NCI-H226 (cell line): ENCODE measurements at regions not wholly inside any gene's neighbourhood (a gene's known extent, or its start where the extent isn't known, plus 50 kb on each side); places are given as distances from the start of the nearest gene placed in this dataset.

Experiments used
- DNase-seq: peaks from one replicate; pipeline ENCODE4 v3.0.0-alpha.2; 2015

DNA sequence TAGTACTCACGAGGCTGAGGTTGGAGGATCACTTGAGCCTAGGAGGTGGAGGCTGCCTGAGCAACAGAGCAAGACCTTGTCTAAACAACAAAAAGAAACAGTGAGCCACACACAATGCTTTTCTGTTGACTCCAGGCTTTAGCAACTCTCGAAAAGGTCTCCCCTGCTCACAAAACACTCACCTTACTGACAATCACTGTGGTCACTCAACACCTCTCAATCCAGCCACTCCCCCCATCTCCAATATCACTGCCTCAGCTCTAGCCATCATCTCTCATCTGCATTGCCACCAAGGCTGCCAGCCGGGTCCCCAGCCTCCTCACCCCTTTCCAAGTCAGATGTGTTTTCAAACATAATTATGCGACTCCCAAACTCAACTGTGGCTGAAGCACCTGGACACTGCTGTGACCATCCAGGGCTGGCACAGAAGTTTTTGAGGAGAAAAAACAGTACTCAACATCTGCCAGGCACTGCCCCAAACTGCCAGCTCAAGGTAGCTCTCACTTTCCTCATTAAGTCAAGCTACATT lies 218.0 kb upstream of the ARID1B start:
- no peak for DNase-seq

DNA sequence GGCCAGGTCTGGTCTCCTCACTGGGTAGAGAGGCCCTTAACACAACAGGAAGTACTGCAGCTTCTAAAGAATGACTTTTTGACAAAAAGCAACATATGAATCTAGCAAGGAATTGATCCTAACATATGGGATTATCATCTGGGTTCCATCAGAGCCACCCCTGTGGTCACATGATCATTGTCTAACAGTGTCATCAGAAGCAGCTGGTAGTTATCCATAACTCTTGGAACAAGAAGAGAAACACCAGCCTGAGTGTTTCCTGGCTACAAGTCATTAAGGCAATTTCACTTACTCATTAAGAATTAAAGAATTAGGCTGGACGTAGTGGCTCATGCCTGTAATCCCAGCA lies 219.3 kb upstream of the ARID1B start:
- no peak for DNase-seq

DNA sequence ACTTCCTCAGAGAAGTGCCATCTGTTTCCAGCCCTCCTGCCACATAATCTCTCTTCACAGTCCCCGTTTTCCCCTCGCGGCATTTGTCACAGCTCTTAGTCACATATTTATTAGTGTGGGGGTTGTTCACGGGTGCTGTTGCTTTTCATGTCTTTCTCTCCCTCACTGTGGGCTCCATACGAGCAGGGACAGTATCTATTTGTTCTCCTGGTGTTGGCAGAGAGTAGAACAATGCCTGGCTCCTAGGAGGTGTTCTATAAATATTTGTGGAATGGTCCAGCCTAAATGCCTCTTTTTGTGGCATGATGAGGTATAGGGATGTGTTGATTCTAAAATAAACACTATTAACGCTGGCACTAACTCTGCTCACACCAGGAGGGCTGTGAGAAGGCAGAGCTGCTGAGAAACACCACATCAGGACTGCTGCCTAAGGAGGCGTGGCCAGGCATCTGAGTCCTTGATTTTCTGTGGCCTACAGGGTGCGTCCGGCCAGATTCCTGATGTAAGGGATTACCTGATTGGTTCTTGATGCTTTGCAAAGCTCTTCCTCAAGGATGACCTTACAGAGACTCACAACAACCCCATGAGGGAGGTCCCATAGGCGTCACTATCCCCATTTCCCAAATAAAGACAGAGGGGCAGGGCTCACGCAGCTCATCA lies 219.8 kb upstream of the ARID1B start:
- no peak for DNase-seq

DNA sequence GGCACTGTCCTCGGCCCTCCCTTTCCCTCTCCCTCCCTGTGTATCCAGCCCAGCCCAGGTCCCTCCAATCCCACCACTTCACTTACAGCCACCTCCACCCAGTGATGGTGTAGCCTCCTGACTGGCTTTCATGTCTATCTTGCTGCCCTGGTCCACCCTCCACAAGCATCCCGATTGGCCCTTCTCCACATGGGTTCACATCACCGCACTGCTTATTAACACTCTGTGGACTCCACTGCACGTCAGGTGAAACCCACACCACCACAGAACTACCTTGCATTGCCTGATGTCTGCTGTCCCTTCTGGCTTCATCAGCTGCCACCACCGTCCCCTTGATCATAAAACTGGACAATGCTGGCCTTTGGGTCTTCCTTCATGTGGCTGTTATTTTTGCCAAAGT lies 220.4 kb upstream of the ARID1B start:
- DNase-seq = no peak

DNA sequence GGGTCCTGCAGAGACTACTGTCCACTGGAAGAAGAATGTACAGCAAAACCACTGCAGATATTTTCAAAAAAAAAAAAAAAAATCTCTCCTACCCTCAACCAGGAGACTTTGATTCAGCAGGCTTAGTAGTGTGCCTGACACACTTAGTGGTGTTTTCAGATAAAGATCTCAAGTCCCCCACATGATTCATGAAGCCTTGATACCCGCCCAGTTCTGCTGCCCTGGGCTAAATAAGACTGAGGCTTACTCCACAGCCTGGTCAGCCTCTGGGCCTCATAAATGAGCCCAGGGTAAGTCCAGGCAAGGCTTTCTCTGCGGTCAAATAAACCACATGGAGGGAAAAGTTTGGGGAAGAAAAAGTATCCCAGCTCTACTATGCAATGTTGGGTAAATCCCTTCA lies 222.1 kb upstream of the ARID1B start:
- DNase-seq = no peak

DNA sequence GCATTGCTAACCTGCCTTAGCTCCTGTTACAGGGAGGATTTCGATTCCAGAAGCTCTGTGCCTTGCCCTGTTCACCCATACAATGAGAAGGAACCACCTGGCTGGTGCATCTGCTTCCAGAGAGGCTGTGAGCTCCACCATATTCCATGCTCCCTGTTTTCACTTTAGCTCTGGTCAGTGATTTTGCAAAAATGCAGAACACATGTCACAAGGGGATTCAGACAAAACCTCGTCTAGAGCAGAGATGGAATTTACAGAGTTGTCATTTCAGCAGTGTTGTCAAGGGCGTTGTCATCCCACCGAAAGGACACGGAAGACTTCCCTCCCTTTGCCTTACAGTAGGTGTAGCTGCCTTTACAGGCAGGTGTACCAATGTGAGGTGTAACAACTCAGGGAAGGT lies 223.0 kb upstream of the ARID1B start:
- no peak for DNase-seq

DNA sequence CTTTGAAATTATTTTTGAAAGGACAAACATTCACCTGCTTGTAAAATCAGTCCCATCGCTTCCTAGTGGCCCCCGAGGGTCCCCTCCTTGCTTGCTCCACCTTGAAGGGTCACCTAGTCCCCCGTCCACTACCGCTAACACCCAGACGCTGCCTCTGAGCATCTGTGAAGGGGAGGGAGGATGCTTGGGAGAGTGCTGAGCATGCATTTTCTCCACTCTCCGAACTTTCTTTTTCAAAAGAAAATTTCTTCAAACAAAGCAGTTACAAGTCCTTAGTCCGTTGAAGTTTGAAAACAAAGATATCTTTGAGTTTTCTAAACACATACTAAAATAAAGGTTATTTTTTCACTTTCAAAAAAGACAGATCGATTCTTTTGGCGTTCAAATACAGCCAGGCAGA lies 224.3 kb upstream of the ARID1B start:
- no peak for DNase-seq

DNA sequence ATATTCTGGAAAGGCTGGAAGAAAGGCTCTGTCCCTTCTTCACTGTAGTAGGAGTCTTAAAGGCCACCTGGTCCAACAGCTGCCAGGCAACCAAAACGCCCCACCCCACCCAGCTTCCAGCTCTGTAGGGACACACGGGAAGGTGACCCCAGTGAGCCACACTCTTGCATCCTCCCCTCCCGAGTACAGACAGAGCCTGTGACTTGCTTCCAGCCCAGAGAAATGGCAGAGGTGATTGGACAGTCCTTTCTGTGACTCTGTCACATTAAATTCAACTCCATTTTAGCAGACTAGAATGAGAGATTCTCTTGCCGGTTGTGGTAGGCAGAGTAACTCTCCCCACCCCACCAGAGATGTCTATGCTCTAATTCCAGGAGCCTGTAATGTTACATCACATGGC lies 226.2 kb upstream of the ARID1B start:
- DNase-seq = no peak

DNA sequence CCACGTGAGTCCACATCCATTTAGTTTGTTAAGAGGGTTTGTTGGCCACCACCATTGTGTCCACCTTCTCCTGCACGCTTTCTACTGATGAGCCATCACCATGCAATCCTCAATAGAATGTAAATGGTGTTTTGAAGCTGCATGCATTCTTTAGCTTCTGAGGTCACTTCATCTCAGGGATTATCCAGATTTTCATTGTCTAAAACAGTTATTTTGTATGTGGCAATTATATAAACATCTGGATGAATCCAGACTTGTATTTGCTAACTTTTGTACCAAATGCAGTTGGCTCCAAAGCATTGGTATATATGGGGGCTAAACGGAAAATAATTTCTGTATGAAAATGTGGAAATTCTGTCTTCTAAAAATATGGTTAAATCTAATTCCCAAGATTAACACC lies 231.2 kb upstream of the ARID1B start:
- DNase-seq = no peak

DNA sequence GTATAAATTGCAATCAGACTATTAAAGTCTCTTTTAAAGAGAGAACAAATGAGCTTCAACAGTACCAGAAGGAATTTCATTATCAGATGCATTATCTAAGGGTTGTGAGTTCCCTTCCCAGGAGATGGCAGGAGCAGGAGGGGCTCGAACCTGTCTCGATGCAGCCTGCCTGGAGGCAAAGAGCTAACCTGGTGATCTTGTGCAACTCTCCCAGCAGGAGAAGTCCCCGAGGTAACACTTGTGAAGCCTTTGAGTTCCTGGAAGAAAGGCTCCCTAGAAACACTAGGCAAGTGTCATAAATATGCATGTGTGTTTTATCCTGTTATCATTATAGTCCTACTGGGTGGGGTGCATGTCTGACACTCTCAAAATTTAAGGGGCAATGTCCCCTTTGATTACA lies 232.2 kb upstream of the ARID1B start:
- no peak for DNase-seq

DNA sequence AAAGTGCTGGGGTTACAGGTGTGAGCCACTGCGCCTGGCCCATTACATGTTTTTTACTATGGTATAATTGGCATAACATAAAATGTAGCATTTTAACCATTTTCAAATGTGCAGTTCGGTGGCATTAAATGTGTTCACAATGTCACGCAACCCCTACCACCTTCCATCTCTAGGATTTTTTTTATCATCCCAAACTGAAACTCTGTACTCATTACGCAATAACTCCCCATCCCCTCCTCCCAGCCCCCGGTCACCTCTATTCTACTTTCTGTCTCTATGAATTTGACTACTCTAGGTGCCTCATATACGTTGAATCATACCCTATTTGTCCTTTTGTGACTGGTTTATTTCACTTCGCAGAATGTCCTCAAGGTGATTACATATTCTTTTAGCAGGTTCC lies 233.1 kb upstream of the ARID1B start:
- DNase-seq = no peak

DNA sequence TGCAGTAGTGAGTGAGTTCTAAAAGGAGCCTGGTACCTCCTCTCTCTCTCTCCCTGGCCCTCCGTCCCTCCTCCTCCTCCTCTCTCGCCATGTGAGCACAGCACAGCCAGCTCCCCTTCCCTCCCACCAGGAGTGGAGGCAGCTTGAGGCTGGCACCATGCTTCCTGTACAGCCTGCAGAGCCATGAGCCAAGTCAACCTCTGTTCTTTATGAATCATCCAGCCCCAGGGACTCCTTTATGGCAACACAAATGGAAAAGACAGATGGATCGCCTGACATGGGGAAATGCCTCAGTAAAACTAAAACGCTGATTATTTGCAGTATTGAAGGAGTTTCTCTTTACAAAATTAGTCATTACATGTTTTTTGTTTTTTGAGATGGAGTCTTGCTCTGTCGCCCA lies 233.7 kb upstream of the ARID1B start:
- DNase-seq = no peak

DNA sequence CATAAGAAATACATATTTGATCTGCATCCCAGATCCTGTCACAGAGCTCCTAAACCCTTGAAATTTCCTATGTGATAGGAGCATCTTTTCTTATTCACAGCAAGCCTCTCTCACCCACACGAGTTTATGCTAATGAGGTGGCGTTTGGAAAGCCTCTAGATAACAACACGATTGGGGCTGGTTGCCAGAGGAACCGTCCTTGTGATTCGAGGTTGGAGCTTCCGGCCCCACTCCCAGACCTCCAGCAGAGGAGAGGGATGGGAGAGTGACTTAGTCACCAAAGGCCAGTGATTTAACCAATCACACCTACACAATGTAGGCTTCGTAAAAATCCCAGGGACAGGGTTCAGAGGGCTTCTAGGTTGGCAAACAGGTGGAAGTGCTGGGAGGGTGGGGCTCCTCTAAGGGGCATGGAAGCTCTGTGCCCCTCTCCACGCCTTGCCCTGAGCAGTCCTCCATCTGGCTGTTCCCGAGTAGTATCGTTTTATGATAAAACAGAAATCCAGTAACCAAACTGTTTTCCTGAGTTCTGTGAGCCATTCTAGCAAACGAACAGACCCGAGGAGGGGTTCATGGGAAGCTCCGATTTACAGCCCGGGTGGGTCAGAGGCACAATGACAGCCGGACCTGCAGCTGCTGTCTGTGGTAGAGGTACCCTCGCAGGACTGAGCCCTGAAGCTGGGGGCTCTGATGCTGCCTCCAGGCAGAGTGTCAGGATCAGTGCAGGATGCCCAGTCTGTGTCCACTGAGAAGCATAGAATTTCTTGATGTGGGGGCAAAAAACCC lies 238.1 kb upstream of the ARID1B start:
- DNase-seq = no peak

DNA sequence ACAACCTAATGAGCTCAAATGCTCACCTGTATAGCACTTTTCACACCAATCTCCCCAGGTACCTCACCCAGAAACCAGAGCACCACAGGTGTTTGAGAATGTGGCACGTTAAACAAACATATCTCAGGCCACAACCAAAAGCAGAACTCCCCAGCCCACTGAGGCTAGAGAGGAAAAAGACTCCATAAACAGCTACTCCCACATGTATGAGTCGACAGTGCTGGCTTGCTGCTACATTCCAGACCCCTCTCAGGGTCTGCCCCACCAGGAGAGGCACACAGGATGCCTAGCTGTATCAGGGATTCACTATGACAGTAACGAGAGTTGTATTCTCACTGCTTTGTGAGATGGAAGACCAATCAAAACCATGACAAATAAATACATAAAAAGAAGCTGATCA lies 242.6 kb upstream of the ARID1B start:
- no peak for DNase-seq

DNA sequence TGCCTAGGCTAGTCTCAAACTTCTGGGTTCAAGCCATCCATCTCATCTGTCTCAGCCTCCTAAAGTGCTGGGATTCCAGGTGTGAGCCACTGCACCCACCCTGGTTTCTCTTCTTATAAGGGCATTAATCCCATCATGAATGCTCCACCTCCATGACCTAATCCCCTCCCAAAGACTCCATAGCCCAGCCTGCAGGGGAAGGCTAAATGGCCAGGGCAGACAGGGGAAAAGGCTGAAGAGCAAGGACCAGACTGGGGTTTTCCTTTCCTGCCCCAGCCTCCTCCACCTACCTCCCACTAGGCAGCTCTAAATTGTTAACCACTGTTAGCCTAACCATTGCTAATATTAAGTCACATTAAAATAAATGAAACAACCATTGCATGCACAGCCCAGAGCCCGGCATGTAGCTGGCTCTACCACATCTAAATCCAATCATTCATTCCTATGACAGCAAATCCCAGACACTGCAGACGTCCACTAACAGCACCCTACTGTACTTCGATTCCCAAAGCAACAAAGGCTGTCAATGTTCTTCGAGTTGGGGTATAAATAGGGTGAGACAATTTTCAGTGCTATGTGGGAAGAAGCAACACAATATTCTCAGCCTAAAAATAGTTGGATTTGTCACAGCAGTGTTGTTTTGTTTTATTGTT lies 243.2 kb upstream of the ARID1B start:
- no peak for DNase-seq

DNA sequence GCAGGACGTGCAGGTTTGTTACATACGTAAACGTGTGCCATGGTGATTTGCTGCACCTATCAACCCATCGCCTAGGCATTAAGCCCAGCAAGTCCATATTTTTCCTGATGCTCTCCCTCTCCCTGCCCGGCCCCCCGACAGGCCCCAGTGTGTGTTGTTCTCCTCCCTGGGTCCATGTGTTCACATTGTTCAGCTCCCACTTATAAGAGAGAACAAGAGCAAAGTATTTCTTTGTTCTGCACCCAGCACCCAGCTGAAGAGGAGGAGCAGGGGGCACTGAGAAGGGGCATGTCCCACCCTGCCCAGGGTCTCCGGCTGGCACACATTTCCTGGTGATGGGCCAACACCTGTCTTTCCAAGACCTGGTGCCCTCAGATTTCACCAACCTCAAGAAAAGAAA lies 251.1 kb upstream of the ARID1B start:
- DNase-seq = no peak

DNA sequence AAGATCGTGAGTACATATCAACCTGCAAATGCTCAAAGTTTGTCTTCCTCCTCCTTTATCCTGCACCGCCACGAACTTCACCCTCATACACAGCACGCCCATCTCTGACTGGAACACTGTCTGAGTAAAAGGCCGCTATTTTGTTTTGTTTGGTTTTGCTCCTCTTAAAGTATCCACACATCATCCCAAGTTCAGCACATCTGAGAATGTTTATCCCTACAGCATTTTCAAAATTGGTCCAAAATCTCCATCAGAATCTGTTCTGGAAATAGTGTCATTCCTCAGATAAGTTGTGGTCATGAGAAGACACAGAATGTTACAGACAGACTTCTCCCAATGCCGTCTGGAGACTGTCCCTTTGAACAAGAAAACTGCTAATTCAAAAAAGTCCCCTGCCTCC lies 251.6 kb upstream of the ARID1B start:
- no peak for DNase-seq

DNA sequence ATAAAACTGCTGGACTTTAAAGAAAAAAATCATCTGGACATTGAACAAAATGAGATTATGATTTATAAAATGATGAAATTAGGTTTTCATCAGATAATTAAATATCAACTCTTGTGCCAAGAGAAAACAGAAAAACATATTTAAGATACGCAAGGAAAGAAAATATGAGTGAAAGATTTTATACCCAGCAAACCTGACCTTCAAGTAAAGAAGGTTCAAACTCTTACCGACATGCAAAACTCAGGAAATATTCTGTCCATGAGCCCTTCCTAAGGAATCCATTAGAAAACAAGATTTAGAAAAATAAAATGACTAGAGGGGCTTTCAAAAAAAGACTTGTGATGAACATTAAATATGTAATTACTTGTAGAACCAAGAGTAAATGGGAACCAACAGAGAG lies 257.2 kb upstream of the ARID1B start:
- no peak for DNase-seq

DNA sequence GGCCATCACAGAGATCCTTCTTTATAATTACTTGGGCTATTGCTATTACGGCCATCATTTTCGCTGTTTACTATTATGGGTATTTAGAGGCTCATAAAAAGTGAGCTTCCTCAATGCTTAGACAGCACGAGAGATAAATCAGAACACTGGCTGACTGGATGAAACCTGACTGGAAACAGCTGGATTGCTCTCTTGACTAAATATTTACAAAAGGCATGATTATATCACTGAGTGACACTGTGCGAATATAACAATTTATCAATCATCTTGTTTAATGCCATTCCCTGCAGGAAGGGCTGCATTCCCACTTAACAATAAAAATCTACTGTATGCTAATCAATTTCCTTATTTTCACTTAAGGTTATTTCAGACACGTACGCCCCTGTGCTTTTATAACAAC lies 260.1 kb upstream of the ARID1B start:
- DNase-seq = no peak

DNA sequence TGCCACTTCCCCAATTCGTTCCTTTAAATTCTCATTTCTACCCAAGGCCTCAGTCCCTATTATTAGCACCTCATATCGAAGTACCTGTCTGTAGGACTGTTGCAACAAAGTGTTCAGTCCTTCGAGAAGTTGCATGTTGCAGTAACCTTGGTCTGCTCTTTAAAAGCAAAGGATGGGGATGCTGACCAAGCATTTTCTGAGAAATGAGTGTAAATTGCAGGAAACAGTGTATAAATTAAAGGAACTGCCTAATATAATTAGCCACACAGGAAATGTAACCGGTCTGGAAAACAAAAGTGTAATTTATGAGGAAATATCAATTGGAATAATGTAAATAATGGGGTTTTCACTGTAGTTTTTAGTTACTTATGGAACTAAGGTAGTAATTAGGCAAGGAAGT lies 261.9 kb upstream of the ARID1B start:
- DNase-seq = no peak

DNA sequence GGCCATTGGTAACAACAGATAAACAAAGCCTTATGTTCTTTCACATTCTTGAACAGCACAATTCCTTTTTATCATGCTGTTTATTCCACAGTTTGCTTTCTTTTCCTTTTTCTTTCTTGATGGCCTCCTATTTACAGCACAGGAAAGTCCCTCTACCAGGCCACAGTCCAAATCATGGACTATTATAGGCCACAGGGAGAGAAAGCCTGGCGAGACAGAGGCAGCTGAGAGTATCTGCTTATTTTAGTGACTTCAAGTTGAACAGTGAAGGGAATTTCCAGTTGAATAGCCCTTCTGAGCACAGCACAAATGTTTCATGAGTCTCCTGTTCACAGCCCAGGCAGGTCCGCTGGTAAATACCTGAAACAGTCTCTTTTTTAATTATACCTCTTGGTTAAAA lies 263.7 kb upstream of the ARID1B start:
- no peak for DNase-seq

DNA sequence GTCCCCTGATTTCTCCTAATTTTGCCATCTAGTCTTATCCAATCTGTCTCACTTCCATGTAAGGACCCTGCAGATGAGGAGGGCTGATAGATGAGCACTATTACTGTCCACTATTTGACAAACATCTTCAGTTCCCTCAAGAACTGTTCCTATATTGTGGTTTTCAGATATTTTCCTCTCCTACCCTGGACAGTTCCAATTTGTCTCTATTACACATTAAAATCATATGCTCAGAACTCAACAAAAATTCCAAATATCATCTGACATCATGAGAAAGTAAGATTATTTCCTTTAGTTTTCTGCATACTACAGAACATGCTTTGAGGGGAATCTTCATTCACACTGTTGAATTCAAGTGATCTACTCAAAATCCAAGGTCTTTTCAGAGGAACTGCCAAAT lies 265.6 kb upstream of the ARID1B start:
- DNase-seq = no peak

DNA sequence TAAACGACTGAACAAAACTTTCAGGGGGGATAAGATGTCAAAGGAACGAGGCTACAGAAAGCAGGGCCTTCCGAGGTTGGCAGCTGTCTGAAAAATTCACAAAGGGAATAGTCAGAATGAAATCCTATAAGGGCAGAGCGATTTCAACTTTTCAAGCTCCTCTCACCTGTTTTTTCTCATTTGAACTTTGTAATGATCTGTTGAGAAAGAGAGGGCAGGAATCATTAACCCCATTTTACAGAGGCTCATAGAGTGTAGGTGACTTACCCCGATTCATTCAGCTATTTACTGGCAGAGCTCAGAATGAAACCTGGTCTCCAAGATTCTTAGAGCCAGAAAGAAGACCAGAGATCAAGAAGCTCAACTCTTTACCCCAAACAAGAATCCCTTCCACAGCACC lies 266.1 kb upstream of the ARID1B start:
- no peak for DNase-seq

DNA sequence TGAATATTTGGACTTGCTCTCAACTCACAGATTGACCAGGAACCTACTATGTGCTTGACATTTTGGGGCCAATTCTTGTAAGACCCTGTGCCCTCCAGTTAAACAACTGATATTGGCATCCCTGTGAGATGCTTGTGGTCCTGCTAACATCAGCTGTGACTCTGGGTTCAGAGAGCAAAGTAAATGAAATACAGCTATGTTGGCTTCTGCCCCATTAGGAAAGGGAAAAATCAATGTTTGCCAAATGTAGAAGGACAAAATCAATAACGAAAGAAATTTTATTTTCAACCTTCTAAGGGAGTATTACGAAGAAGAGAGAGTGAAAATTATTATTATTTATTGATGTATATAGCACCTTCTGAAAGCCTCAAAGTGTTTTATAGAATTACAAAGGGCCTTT lies 266.9 kb upstream of the ARID1B start:
- DNase-seq = no peak
